ENCODE measurements at regions not wholly inside any gene's neighbourhood (a gene's known extent, or its start where the extent isn't known, plus 50 kb on each side); places are given as distances from the start of the nearest gene placed in this dataset.

- DNase-seq (ENCODE audit: low read depth): no peak
Measured at GRCh38 chr20:61047515-61047914, 204.5 kb upstream of the CDH4 start.

GRCh38 chr20:61048302-61048701 is 203.8 kb upstream of the CDH4 start:
- no peak for DNase-seq (ENCODE audit: low read depth)

DNA sequence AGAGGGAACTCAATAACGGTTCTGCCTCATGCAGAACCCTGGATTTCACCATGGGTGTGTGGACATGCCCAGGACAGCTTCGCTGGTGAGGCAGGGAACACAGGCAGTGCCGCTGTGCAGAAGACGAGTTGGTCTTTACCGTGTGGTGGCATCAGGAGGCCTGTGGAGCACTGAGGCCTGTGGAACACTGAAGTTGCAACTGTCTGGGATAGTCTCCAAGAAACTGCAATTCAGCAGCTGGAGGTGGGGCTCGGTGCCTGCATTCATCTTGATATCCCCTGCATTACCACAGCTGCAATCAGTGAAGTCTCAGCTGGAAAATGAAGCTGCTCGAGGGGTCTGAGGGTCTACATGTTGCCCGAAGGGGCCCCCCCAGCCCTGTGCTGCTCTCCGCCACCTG is 202.4 kb upstream of the CDH4 start:
- no peak for DNase-seq (ENCODE audit: low read depth)

DNA sequence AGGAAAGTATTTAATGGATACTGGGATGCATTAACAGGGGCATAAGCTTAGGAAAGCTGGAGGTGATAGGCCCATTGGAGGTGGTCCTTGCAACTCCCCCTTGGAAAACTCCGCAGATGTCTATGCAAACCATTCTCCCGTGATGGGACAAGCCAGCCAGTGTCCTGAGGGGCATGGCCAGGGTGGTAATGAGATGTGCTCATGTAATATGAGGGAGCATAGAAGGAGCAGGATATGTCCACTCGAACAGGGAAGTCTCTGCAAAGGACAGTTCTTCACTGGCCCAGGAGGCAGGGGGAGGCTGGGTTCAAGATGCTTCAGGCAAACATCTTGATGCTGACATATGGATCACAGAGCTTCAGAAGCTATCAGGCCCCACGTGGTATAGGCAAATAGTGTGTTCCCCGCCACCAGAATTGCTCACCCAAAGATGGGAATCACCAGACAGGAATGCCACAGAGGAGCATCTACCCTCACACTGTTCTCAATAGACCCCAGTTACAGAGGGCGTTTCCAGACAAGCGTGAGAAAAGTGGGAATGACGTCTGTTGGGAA is 201.6 kb upstream of the CDH4 start:
- DNase-seq (ENCODE audit: low read depth): no peak

GRCh38 chr20:61052195-61052750 is 199.8 kb upstream of the CDH4 start:
- DNase-seq (ENCODE audit: low read depth): no peak

GRCh38 chr20:61052776-61053442 is 199.2 kb upstream of the CDH4 start:
- no peak for DNase-seq (ENCODE audit: low read depth)

- DNase-seq (ENCODE audit: low read depth): no peak
Measured at GRCh38 chr20:61053487-61053886, 198.6 kb upstream of the CDH4 start.

- DNase-seq (ENCODE audit: low read depth): no peak
Measured at GRCh38 chr20:61053889-61054288, 198.2 kb upstream of the CDH4 start.

GRCh38 chr20:61054411-61054810 is 197.7 kb upstream of the CDH4 start:
- DNase-seq (ENCODE audit: low read depth): no peak

- DNase-seq (ENCODE audit: low read depth): no peak
Measured at GRCh38 chr20:61055180-61056010, 196.7 kb upstream of the CDH4 start.

GRCh38 chr20:61056116-61056515 is 195.9 kb upstream of the CDH4 start:
- no peak for DNase-seq (ENCODE audit: low read depth)

DNA sequence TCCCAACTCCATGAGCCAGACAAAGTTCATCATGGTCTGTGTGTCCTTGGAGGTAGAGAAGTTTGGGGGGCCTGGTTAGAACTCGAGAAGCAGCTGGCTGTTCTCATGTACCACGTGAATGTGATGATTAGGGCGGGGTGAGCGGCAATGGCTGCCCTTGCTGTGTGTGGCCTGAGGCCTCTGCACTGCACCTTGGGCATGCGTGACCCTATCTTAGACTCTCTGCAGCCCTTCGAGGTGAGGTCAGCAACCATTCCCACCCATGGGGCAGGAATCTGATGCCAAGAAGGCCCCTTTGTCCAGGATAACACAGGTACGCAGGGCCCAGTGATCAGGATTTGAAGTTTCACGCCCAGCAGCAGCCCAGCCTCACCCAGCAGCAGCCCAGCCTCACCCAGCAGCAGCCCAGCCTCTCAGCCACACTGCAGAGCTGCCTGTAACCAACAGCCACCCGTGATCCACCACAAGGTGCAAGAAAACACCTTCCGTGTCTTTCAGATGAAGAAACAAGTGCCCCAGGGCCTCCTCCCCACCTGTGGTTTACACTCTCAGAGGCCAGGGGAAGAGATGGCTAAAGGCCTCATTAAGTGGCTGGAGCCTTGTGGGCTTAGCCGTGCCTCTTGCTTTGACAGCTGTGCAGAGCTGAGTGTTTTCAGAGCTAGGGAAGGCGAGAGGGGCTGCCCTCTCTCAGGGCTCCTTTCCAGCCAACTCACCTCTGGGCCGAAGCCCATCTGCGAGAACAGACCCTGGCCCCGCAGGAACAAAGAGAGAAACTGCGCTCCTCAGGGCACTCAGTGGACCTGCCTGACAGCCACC is 195.2 kb upstream of the CDH4 start:
- DNase-seq (ENCODE audit: low read depth): no peak

- DNase-seq (ENCODE audit: low read depth): no peak
Measured at GRCh38 chr20:61057443-61058121, 194.5 kb upstream of the CDH4 start.

- no peak for DNase-seq (ENCODE audit: low read depth)
Measured at GRCh38 chr20:61061981-61062380, 190.1 kb upstream of the CDH4 start.

DNA sequence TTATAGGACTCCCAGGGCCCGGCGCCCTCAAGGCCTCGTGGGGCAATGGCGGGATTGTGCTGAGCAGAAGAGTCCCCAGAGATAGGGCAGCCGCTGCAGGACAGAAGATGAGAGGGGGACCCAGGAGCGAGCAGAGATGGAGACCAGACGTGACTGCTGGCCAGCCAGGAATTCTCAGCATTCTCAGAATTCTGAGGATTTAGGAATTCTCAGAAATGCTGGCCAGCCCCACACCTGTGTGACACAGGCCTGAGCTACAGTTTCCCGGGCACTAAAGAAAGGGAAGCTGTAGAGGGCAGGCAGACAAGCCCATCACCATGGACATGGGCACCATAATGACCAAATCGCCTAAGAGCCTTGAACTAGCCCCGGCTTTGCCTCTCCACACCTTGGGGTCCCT is 186.2 kb upstream of the CDH4 start:
- no peak for DNase-seq (ENCODE audit: low read depth)

DNA sequence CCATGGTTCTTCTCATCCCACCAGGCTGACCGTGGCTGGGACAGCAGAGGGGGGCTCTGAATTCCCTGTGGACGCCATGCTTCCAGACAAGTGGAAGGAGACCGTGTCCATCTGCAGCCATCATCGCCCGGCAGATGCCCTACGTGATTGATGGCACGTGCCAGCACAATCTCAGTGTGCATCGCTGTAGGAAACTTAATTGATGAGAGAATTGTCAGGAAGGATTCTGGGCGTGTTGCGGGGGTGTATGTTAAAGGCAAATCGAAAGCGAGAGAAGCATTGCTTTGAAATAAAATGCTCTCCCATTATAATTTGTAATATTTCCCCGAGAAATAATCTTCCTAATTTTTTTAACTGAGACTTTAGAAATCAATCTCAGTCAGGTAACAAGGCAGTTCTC is 185.5 kb upstream of the CDH4 start:
- DNase-seq (ENCODE audit: low read depth): no peak

DNA sequence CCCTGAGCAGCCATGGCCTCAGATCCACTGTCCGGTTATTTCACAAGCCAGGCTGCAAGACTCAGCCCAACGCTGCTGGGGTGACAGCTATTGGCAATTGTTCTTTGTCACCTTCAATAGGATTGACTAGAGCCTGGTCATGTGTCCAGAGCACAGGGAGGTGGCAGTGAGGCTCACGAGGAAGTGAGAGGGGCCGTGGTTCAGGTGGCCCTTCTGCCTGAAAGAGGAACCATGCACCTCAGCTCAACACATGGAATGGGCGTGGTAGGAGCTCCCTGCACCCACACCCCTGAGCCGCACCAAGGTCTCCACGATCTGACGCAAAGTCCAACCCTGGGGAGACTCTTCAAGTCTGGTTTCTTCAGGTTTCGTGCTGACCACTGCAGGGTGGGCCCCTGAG is 184.8 kb upstream of the CDH4 start:
- no peak for DNase-seq (ENCODE audit: low read depth)

- no peak for DNase-seq (ENCODE audit: low read depth)
Measured at GRCh38 chr20:61072398-61072797, 179.7 kb upstream of the CDH4 start.

DNA sequence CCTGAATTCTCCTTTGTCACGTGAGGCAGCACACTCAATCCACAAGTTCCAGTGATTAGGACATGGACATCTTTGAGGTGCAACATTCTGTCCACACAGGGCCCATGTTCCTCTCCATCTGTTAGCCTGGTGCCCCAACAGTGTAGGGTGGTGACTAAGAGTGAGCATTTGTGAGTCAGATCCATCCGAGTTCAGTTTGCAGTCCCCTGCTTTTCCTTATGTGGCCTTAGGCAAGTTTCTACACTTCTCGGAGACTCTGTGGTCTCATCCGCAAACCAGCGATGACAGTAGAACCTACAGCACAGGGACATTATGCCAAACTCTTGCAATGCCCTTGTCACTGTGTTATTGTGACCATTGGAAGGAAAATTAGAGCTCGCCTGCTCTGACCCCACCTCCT is 178.7 kb upstream of the CDH4 start:
- no peak for DNase-seq (ENCODE audit: low read depth)

DNA sequence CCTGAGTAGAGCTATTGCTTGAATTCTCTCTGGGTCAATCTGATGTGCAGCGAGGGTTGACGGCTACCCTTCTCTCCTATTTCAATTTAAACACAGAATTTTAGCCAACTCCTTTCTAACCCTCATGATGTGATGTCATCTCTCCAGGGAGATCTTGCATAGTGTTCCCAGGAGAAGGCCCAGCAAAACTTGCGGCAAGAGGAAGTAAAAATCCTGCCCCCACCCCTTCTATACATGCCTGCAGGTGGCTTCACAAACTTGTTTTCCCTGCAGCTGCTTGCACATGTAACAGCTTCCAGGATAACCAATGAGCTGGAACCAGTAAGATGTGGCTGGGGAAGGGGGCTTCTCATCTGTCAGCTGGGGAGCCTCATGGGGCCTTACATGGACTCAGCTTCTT is 169.3 kb upstream of the CDH4 start:
- DNase-seq (ENCODE audit: low read depth): no peak

GRCh38 chr20:61083431-61083830 is 168.6 kb upstream of the CDH4 start:
- no peak for DNase-seq (ENCODE audit: low read depth)

DNA sequence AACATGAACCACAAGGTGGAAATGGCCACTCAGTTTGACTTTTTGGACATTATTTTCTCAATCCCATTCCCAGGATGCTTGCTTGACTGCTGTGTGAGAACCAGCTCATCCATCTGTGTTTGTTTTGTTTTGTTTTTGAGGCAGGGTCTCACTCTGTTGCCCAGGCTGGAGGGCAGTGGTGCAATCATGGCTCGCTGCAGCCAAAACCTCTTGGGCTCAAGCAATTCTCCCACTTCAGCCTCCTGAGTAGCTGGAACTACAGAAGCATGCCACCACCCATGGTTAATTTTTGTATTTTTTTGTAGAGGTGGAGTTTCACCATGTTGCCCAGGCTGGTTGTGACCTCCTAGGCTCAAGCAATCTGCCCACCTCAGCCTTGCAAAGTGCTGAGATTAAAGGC is 166.0 kb upstream of the CDH4 start:
- DNase-seq (ENCODE audit: low read depth): no peak

Data from T follicular helper cell (primary cell).